ENCODE measurements at regions not wholly inside any gene's neighbourhood (a gene's known extent, or its start where the extent isn't known, plus 50 kb on each side); places are given as distances from the start of the nearest gene placed in this dataset.
"Not testable (repeated sequence)": the region's sequence is repeated elsewhere in the genome, so short reads cannot be mapped to it uniquely, and the experiment has no call there.

GRCh38 chr12:24507827-24508226 lies 441.1 kb downstream of the BCAT1 start:
- DNase-seq (ENCODE audit: low read depth), result no peak

- DNase-seq (ENCODE audit: low read depth), result no peak
These were observed 443.4 kb downstream of the BCAT1 start for GRCh38 chr12:24505366-24506015.

- DNase-seq (ENCODE audit: low read depth), result not testable (repeated sequence)
These were observed 445.4 kb downstream of the BCAT1 start for GRCh38 chr12:24503477-24503876.

GRCh38 chr12:24500831-24501230 lies 448.1 kb downstream of the BCAT1 start:
- no peak for DNase-seq (ENCODE audit: low read depth)

GRCh38 chr12:24500421-24500820 lies 448.5 kb downstream of the BCAT1 start:
- DNase-seq (ENCODE audit: low read depth), result no peak

- DNase-seq (ENCODE audit: low read depth), result no peak
These were observed 449.5 kb downstream of the BCAT1 start for GRCh38 chr12:24499151-24500146.

- no peak for DNase-seq (ENCODE audit: low read depth)
These were observed 452.1 kb downstream of the BCAT1 start for GRCh38 chr12:24496755-24497154.

- no peak for DNase-seq (ENCODE audit: low read depth)
These were observed 454.5 kb downstream of the BCAT1 start for GRCh38 chr12:24494401-24494800.

GRCh38 chr12:24491968-24492367 lies 456.9 kb downstream of the BCAT1 start:
- no peak for DNase-seq (ENCODE audit: low read depth)

- no peak for DNase-seq (ENCODE audit: low read depth)
These were observed 459.0 kb downstream of the BCAT1 start for GRCh38 chr12:24489939-24490338.

- no peak for DNase-seq (ENCODE audit: low read depth)
These were observed 459.8 kb downstream of the BCAT1 start for GRCh38 chr12:24488906-24489619.

GRCh38 chr12:24488091-24488596 lies 460.8 kb downstream of the BCAT1 start:
- no peak for DNase-seq (ENCODE audit: low read depth)

GRCh38 chr12:24487606-24488005 lies 461.3 kb downstream of the BCAT1 start:
- no peak for DNase-seq (ENCODE audit: low read depth)

- DNase-seq (ENCODE audit: low read depth), result no peak
These were observed 465.2 kb downstream of the BCAT1 start for GRCh38 chr12:24483732-24484131.

- no peak for DNase-seq (ENCODE audit: low read depth)
These were observed 465.9 kb downstream of the BCAT1 start for GRCh38 chr12:24482882-24483604.

- no peak for DNase-seq (ENCODE audit: low read depth)
These were observed 466.9 kb downstream of the BCAT1 start for GRCh38 chr12:24482044-24482443.

- DNase-seq (ENCODE audit: low read depth), result no peak
These were observed 468.0 kb downstream of the BCAT1 start for GRCh38 chr12:24480766-24481449.

- DNase-seq (ENCODE audit: low read depth), result no peak
These were observed 469.8 kb downstream of the BCAT1 start for GRCh38 chr12:24479131-24479530.

- no peak for DNase-seq (ENCODE audit: low read depth)
These were observed 470.6 kb downstream of the BCAT1 start for GRCh38 chr12:24478254-24478653.

- DNase-seq (ENCODE audit: low read depth), result no peak
These were observed 472.6 kb downstream of the BCAT1 start for GRCh38 chr12:24476310-24476709.

- DNase-seq (ENCODE audit: low read depth), result no peak
These were observed 473.6 kb downstream of the BCAT1 start for GRCh38 chr12:24475337-24475736.
